Endothelial cell of umbilical vein (primary cell): ENCODE measurements at regions not wholly inside any gene's neighbourhood (a gene's known extent, or its start where the extent isn't known, plus 50 kb on each side); places are given as distances from the start of the nearest gene placed in this dataset.

Source experiments
- BruUV-seq: library from RNA; stranded (reverse); fragments of 400-500 nt; replicated peaks from 2 replicates; lab custom pipeline; 2021; lab: Mats Ljungman, UMichigan
- CTCF ChIA-PET: fragments of 300-600, 350-600 bp; sonication (Branson Sonifier 250); formaldehyde crosslinking; loops from one replicate; lab custom pipeline; 2021; ENCODE audit warnings: antibody characterized with exemption, inconsistent platforms; lab: Charles Lee
- POLR2A ChIA-PET: fragments of 300-600, 350-600 bp; sonication (Branson Sonifier 250); formaldehyde crosslinking; loops from one replicate; lab custom pipeline; 2021; ENCODE audit warnings: antibody characterized with exemption, inconsistent platforms; lab: Charles Lee
- DNase-seq: peaks from one replicate; pipeline ENCODE4 v3.0.0-alpha.2; 2011; ENCODE audit warnings: low read depth, low spot score
- FAIRE-seq: peaks from 2 replicates; lab custom pipeline; 2011; peaks lifted over from hg19 to GRCh38; lab: Jason Lieb, UNC
- H2AFZ ChIP-seq: 2 replicates; pipeline ENCODE4 v1.6.0; 2012; ENCODE audit warnings: low read depth, low read length, control low read depth, inconsistent platforms
- H3K27ac ChIP-seq: 2 replicates; pipeline ENCODE4 v1.5.1; 2011; ENCODE audit warnings: low read depth, mild to moderate bottlenecking, control low read depth, low read length, moderate library complexity; ENCODE audit not compliant: insufficient read depth
- H3K27me3 ChIP-seq, 2 experiments: 2 replicates each; pipeline versions ENCODE4 v1.6.0 to v1.6.1; 2011; ENCODE audit warnings: low read length in 2 of 2, mixed read lengths in 1 of 2; ENCODE audit not compliant: control insufficient read depth in 2 of 2, insufficient read depth in 2 of 2
- H3K36me3 ChIP-seq, 2 experiments: 2 replicates in 1 of 2; 3 replicates in 1 of 2; pipeline ENCODE4 v1.5.1; 2011; ENCODE audit warnings: low read length in 2 of 2, mild to moderate bottlenecking in 1 of 2, moderate library complexity in 1 of 2; ENCODE audit not compliant: control insufficient read depth in 2 of 2, insufficient read depth in 2 of 2; ENCODE audit errors: extremely low read depth in 1 of 2
- H3K4me1 ChIP-seq: 3 replicates; pipeline ENCODE4 v1.5.1; 2011; ENCODE audit warnings: mild to moderate bottlenecking, low read length; ENCODE audit not compliant: control insufficient read depth, insufficient read depth; ENCODE audit errors: extremely low read depth
- H3K4me2 ChIP-seq: 2 replicates; pipeline ENCODE4 v1.6.1; 2011; ENCODE audit warnings: low read length, control low read depth, mixed read lengths; ENCODE audit not compliant: insufficient read depth
- H3K4me3 ChIP-seq, 3 experiments: fragments of 200-600 bp in 1 of 3; sonication (generic), shearing (Covaris generic) in 1 of 3; replicated peaks in 1 of 3; 2 replicates each; pipeline ENCODE4 v1.5.1; 2011 to 2016; ENCODE audit warnings: control low read depth in 3 of 3, low read length in 3 of 3, mild to moderate bottlenecking in 2 of 3, inconsistent platforms in 1 of 3, low read depth in 1 of 3, moderate library complexity in 1 of 3; ENCODE audit not compliant: insufficient read depth in 1 of 3
- H3K79me2 ChIP-seq: 2 replicates; pipeline ENCODE4 v1.6.0; 2012; ENCODE audit warnings: low read length, inconsistent platforms; ENCODE audit not compliant: control insufficient read depth, insufficient read depth
- H3K9ac ChIP-seq: replicated peaks from 2 replicates; pipeline ENCODE3; 2011; ENCODE audit warnings: low read length, control low read depth; ENCODE audit not compliant: insufficient read depth; ENCODE audit errors: extremely low read depth
- H3K9me1 ChIP-seq: replicated peaks from 3 replicates; pipeline ENCODE4 v1.6.0; 2011; ENCODE audit warnings: mild to moderate bottlenecking, low read length; ENCODE audit not compliant: control insufficient read depth, insufficient read depth; ENCODE audit errors: extremely low read depth
- H3K9me3 ChIP-seq: replicated peaks from 2 replicates; pipeline ENCODE4 v1.5.1; 2012; ENCODE audit warnings: low read length, inconsistent platforms; ENCODE audit not compliant: control insufficient read depth, insufficient read depth
- H4K20me1 ChIP-seq: replicated peaks from 2 replicates; pipeline ENCODE3; 2011; ENCODE audit warnings: mild to moderate bottlenecking, low read length; ENCODE audit not compliant: control insufficient read depth, insufficient read depth; ENCODE audit errors: extremely low read depth
- EZH2 ChIP-seq: IDR thresholded peaks from 2 replicates; pipeline ENCODE4 v1.6.1; 2012; ENCODE audit warnings: borderline replicate concordance, low read depth, mild to moderate bottlenecking, moderate library complexity, low read length, inconsistent platforms; ENCODE audit not compliant: severe bottlenecking
- FOS ChIP-seq: IDR thresholded peaks from 2 replicates; pipeline ENCODE4 v1.6.1; 2011; ENCODE audit warnings: mild to moderate bottlenecking, low read length, moderate library complexity, borderline replicate concordance; ENCODE audit not compliant: insufficient read depth
- GATA2 ChIP-seq: IDR thresholded peaks from 2 replicates; pipeline ENCODE4 v1.7.0; 2011; ENCODE audit warnings: low read depth, mild to moderate bottlenecking, moderate library complexity, mixed read lengths, low read length; ENCODE audit not compliant: insufficient read length, insufficient read depth
- JUN ChIP-seq: IDR thresholded peaks from 2 replicates; pipeline ENCODE4 v1.6.1; 2011; ENCODE audit warnings: borderline replicate concordance, low read depth; ENCODE audit not compliant: insufficient read length, insufficient read depth
- MAX ChIP-seq: IDR thresholded peaks from 2 replicates; pipeline ENCODE4 v1.6.1; 2011; ENCODE audit not compliant: insufficient read depth, insufficient read length
- MYC ChIP-seq: IDR thresholded peaks from one replicate; pipeline ENCODE4 v1.6.1; 2011; ENCODE audit warnings: mild to moderate bottlenecking, low read depth, low read length
- POLR2A ChIP-seq: IDR thresholded peaks from 2 replicates; pipeline ENCODE4 v1.6.1; 2012; ENCODE audit warnings: low read depth, mild to moderate bottlenecking, control low read depth, low read length
- POLR2AphosphoS5 ChIP-seq: IDR thresholded peaks from 2 replicates; pipeline ENCODE4 v1.6.1; 2012; ENCODE audit warnings: low read depth, mild to moderate bottlenecking, control low read depth, low read length, moderate library complexity; ENCODE audit not compliant: insufficient read depth
- dilution Hi-C: fragments of 300-500 bp; cut with MboI; formaldehyde crosslinking; loops from one replicate; pipeline ENCODE4 v1.15.0; 2019; ENCODE audit warnings: low sequenced_read_pairs; ENCODE audit not compliant: extremely low pct_ligation_motif_present
- intact Hi-C: fragments of 100-400 bp; cut with micrococcal nuclease; formaldehyde crosslinking; loops from one replicate; pipeline ENCODE4 v1.10.0; 2022
- TF ChIP-seq, protein P1 (sequence below), 2 donors: IDR thresholded peaks; 1 replicate in 1 of 2; 2 replicates in 1 of 2; pipeline ENCODE4 v1.5.1; 2011; ENCODE audit warnings: low read length in 2 of 2, mild to moderate bottlenecking in 2 of 2, moderate library complexity in 2 of 2, control low read depth in 1 of 2, inconsistent platforms in 1 of 2, low read depth in 1 of 2; ENCODE audit not compliant: insufficient read depth in 1 of 2; ENCODE audit errors: extremely low read depth in 1 of 2

DNA sequence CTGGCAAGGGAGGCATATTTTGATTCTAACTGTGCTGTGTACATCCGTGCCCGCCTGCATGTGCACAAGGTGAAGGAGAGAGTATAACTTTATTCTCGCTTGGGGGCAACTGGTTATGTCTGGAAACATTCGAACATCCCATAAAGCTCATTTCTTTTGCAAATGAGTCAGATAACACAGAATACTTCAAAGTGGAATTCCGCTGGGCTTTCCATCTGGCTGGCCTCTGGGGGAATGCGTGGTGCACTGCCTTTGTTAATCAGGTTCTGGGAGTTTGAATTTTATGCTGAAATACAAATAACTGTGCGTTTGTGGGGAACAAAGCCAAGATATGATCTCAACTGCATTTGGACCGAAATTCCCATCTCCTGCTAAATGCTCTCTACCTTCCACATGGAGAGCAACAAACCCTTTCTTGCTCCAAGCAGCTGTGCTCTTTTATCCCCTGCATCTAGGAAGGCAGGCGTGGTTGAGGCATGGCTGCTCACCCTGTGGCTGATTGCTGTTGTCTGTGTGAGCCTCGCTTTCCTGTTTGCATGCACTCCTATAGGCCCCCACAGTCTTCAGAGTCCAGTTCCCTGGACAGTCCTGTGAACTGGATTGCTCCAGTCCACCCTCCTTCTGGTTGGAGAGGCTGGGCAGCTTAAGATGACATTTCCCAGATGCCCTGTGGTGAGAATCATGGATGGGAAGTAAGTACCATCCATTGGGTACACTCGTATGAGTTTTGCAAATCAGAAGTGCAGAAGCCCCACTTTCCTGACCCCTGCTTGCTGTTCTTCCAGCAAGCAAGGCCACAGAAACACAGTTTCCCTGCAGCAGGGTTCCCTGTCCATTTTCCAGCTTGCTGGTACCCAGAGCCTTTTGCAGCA, 82.9 kb upstream of the ALDH1B1 start:
- FAIRE-seq: no peak
- Histone ChIP-seq H3K9me3 (no peaks in the 10 kb centered on the region), H3K27ac (no peak overlapping the region), H3K79me2 (no peaks in the 10 kb centered on the region), H3K4me1 (no peaks in the 10 kb centered on the region), H2AFZ (no peak overlapping the region), H3K4me3 (no peak overlapping the region), H3K4me2 (no peak overlapping the region), H3K9ac (no peak overlapping the region), H4K20me1 (no peaks in the 10 kb centered on the region), H3K36me3 (no peaks in the 10 kb centered on the region), H3K9me1 (no peaks in the 10 kb centered on the region), H3K27me3 (peaks cover 4 to 5% of the 10 kb centered on the region in 2 experiments)
- TF ChIP-seq FOS (no peak), JUN (no peak), GATA2 (no peak), MAX (no peak), MYC (no peak), POLR2A (no peak), POLR2AphosphoS5 (no peak), EZH2 (no peak)
- TF ChIP-seq, protein P1, sequence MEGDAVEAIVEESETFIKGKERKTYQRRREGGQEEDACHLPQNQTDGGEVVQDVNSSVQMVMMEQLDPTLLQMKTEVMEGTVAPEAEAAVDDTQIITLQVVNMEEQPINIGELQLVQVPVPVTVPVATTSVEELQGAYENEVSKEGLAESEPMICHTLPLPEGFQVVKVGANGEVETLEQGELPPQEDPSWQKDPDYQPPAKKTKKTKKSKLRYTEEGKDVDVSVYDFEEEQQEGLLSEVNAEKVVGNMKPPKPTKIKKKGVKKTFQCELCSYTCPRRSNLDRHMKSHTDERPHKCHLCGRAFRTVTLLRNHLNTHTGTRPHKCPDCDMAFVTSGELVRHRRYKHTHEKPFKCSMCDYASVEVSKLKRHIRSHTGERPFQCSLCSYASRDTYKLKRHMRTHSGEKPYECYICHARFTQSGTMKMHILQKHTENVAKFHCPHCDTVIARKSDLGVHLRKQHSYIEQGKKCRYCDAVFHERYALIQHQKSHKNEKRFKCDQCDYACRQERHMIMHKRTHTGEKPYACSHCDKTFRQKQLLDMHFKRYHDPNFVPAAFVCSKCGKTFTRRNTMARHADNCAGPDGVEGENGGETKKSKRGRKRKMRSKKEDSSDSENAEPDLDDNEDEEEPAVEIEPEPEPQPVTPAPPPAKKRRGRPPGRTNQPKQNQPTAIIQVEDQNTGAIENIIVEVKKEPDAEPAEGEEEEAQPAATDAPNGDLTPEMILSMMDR (IDR thresholded peaks at IDR 0.05; ENCODE audit: extremely low read depth in 1 of 2, insufficient read depth in 1 of 2, low read depth in 1 of 2, low read length in 2 of 2): no peak
- ChIA-PET POLR2A (no interaction called here), CTCF (no interaction called here)
- dilution Hi-C loops (no loop called here), intact Hi-C loops (loop anchor here (10.0 kb wide), 1 partner anchor 65 kb away; no protein-coding TSS in a partner anchor)
- DNase-seq: no peak
- BruUV-seq: no TSS peak
